WTC11 (cell line): ENCODE measurements at regions not wholly inside any gene's neighbourhood (a gene's known extent, or its start where the extent isn't known, plus 50 kb on each side); places are given as distances from the start of the nearest gene placed in this dataset.

Experiments used
- ATAC-seq: fragments of 200-7000 bp; cut with Tn5 transposase; 2 replicates; pipeline ENCODE4 v1.10.0; 2021; ENCODE audit warnings: mild to moderate bottlenecking, moderate library complexity
- CTCF ChIA-PET: fragments of 300-600 bp; sonication (Branson Sonifier 250); formaldehyde crosslinking; loops from one replicate; lab custom pipeline; 2021; ENCODE audit warnings: antibody characterized with exemption; lab: Charles Lee
- POLR2A ChIA-PET: fragments of 350-600 bp; sonication (Branson Sonifier 250); formaldehyde crosslinking; loops from one replicate; lab custom pipeline; 2021; ENCODE audit warnings: antibody characterized with exemption; lab: Charles Lee
- DNase-seq: peaks from one replicate; pipeline ENCODE4 v3.0.0; 2021; ENCODE audit warnings: low spot score
- H3K27ac Mint-ChIP-seq: 2 replicates; pipeline ENCODE4 v1.8.0; 2021; ENCODE audit warnings: mixed read lengths
- H3K27me3 Mint-ChIP-seq: 2 replicates; pipeline ENCODE4 v1.8.0; 2021; ENCODE audit warnings: low read depth, mild to moderate bottlenecking, moderate library complexity, mixed read lengths
- H3K36me3 Mint-ChIP-seq: 2 replicates; pipeline ENCODE4 v1.8.0; 2021; ENCODE audit warnings: mixed read lengths
- H3K4me1 Mint-ChIP-seq: 2 replicates; pipeline ENCODE4 v1.8.0; 2022; ENCODE audit warnings: mixed read lengths
- H3K4me3 Mint-ChIP-seq: 2 replicates; pipeline ENCODE4 v1.8.0; 2021; ENCODE audit warnings: mild to moderate bottlenecking, moderate library complexity, mixed read lengths
- H3K9me3 Mint-ChIP-seq: 2 replicates; pipeline ENCODE4 v1.8.0; 2021; ENCODE audit warnings: mixed read lengths
- ATF6 ChIP-seq: sonication (generic); formaldehyde crosslinking; IDR thresholded peaks from 2 replicates; pipeline ENCODE4 v1.8.1; 2023; ENCODE audit warnings: mild to moderate bottlenecking, missing genetic modification reagents
- GRHL2 ChIP-seq: fragments of 250-450 bp; sonication (Bioruptor Pico); IDR thresholded peaks from 2 replicates; pipeline ENCODE4 v1.8.0; 2022; ENCODE audit warnings: mild to moderate bottlenecking, moderate library complexity; ENCODE audit not compliant: insufficient replicate concordance, severe bottlenecking
- HMGA2 ChIP-seq: fragments of 250-450 bp; sonication (Bioruptor Pico); IDR thresholded peaks from 2 replicates; pipeline ENCODE4 v1.4.0; 2021; ENCODE audit warnings: mild to moderate bottlenecking, moderate library complexity
- NR1H2 ChIP-seq: sonication (generic); formaldehyde crosslinking; IDR thresholded peaks from 2 replicates; pipeline ENCODE4 v1.9.0; 2021; ENCODE audit warnings: mild to moderate bottlenecking, moderate library complexity, missing genetic modification reagents
- PREB ChIP-seq: sonication (generic); formaldehyde crosslinking; IDR thresholded peaks from 2 replicates; pipeline ENCODE4 v1.8.1; 2022; ENCODE audit warnings: mild to moderate bottlenecking, missing genetic modification reagents, moderate library complexity, borderline replicate concordance
- RELA ChIP-seq: sonication (generic); formaldehyde crosslinking; IDR thresholded peaks from 2 replicates; pipeline ENCODE4 v1.8.1; 2022; ENCODE audit warnings: missing genetic modification reagents, mild to moderate bottlenecking, borderline replicate concordance
- SP1 ChIP-seq: sonication (generic); formaldehyde crosslinking; conservative IDR thresholded peaks from 2 replicates; pipeline ENCODE4 v1.8.1; 2022; ENCODE audit warnings: missing genetic modification reagents
- ZNF232 ChIP-seq: sonication (generic); formaldehyde crosslinking; IDR thresholded peaks from 2 replicates; pipeline ENCODE4 v1.8.0; 2022; ENCODE audit warnings: mild to moderate bottlenecking, missing genetic modification reagents
- ZNF423 ChIP-seq: fragments of 250-450 bp; sonication (Bioruptor Pico); IDR thresholded peaks from 2 replicates; pipeline ENCODE4 v2.1.2; 2022; ENCODE audit warnings: mild to moderate bottlenecking, moderate library complexity
- ZSCAN18 ChIP-seq: fragments of 250-450 bp; sonication (Bioruptor Pico); IDR thresholded peaks from 2 replicates; pipeline ENCODE4 v2.1.2; 2022; ENCODE audit warnings: mild to moderate bottlenecking, moderate library complexity
- TF ChIP-seq, protein P1 (sequence below): sonication (generic); formaldehyde crosslinking; IDR thresholded peaks from 2 replicates; pipeline ENCODE4 v1.8.1; 2023; ENCODE audit warnings: mild to moderate bottlenecking, moderate library complexity, missing genetic modification reagents
- TF ChIP-seq, protein P2 (sequence below): fragments of 250-450 bp; sonication (Bioruptor Pico); conservative IDR thresholded peaks from 2 replicates; pipeline ENCODE4 v1.9.0; 2021; ENCODE audit warnings: mild to moderate bottlenecking
- TF ChIP-seq, protein P3 (sequence below): sonication (generic); formaldehyde crosslinking; conservative IDR thresholded peaks from 2 replicates; pipeline ENCODE4 v1.8.1; 2022; ENCODE audit warnings: mild to moderate bottlenecking, missing genetic modification reagents
- TF ChIP-seq, protein P4 (sequence below): sonication (generic); formaldehyde crosslinking; IDR thresholded peaks from 2 replicates; pipeline ENCODE4 v1.8.1; 2022; ENCODE audit warnings: low read depth, missing genetic modification reagents, borderline replicate concordance

DNA sequence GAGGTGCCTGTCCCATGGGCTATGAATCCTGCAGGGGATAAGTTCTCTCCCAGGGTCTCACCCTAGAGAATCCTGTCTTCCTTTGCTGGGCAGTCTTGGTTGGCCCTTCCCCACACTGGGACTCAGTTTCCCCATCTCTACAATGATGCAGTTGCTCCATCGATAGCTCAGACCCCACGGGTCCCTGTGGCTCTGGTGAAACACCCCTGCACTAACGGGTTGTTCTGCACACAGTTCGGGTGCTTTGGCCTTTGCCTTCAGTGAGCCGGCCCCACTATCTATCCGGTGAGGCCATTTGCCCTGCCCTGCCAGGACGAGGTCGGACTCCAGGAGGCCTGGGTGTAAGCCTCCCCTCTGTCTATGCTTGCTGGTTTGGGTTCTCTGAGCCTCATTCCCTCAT is 76.5 kb upstream of the PCBD1 start:
- Mint-ChIP-seq H3K4me1 (peaks cover 17% of the 10 kb centered on the region), H3K27me3 (peaks cover 11% of the 10 kb centered on the region; the same call in 1 of the 2 replicates), H3K36me3 (no peaks in the 10 kb centered on the region), H3K9me3 (no peaks in the 10 kb centered on the region), H3K4me3 (no peak overlapping the region), H3K27ac (no peak overlapping the region)
- TF ChIP-seq, protein P1, sequence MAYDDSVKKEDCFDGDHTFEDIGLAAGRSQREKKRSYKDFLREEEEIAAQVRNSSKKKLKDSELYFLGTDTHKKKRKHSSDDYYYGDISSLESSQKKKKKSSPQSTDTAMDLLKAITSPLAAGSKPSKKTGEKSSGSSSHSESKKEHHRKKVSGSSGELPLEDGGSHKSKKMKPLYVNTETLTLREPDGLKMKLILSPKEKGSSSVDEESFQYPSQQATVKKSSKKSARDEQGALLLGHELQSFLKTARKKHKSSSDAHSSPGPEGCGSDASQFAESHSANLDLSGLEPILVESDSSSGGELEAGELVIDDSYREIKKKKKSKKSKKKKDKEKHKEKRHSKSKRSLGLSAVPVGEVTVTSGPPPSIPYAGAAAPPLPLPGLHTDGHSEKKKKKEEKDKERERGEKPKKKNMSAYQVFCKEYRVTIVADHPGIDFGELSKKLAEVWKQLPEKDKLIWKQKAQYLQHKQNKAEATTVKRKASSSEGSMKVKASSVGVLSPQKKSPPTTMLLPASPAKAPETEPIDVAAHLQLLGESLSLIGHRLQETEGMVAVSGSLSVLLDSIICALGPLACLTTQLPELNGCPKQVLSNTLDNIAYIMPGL (CRISPR knock-in tag) = no peak
- DNase-seq (no peak), ATAC-seq (no peak)
- CTCF ChIA-PET = no interaction called here
- POLR2A ChIA-PET = no interaction called here

DNA sequence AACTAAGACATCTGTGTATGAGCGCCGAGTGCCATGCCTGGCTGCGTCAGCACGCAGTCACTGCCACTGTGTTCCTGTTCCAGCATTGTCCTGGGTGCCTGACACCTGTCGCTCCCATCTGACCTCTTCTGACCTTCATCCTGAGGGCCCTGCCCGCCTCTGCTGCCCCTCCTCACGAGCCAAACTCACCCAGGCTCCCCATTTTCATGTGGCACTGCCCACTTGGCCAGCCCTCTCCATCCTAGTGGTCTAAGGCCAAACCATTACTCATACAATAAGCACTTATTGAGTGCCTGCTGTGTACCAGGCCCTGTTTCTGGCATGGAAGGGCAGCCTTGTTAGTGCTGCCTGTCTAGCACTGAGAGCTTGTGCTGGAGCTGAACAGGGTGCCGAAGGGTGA is 77.2 kb upstream of the PCBD1 start:
- Mint-ChIP-seq H3K9me3 (no peaks in the 10 kb centered on the region), H3K4me3 (no peak overlapping the region), H3K36me3 (no peaks in the 10 kb centered on the region), H3K27me3 (peaks cover 11% of the 10 kb centered on the region; the same call in 1 of the 2 replicates), H3K4me1 (peaks cover 23% of the 10 kb centered on the region), H3K27ac (no peak overlapping the region)
- DNase-seq (no peak), ATAC-seq (no peak)
- ChIA-PET CTCF (no interaction called here), POLR2A (no interaction called here)
- TF ChIP-seq PREB (CRISPR knock-in tag) (no peak), HMGA2 (CRISPR knock-in tag) (no peak), GRHL2 (CRISPR knock-in tag) (no peak), ZSCAN18 (CRISPR knock-in tag) (no peak), NR1H2 (CRISPR knock-in tag) (no peak), RELA (CRISPR knock-in tag) (no peak), ZNF423 (CRISPR knock-in tag) (no peak), ATF6 (CRISPR knock-in tag) (no peak), SP1 (CRISPR knock-in tag) (no peak), ZNF232 (no peak)
- TF ChIP-seq, protein P2, sequence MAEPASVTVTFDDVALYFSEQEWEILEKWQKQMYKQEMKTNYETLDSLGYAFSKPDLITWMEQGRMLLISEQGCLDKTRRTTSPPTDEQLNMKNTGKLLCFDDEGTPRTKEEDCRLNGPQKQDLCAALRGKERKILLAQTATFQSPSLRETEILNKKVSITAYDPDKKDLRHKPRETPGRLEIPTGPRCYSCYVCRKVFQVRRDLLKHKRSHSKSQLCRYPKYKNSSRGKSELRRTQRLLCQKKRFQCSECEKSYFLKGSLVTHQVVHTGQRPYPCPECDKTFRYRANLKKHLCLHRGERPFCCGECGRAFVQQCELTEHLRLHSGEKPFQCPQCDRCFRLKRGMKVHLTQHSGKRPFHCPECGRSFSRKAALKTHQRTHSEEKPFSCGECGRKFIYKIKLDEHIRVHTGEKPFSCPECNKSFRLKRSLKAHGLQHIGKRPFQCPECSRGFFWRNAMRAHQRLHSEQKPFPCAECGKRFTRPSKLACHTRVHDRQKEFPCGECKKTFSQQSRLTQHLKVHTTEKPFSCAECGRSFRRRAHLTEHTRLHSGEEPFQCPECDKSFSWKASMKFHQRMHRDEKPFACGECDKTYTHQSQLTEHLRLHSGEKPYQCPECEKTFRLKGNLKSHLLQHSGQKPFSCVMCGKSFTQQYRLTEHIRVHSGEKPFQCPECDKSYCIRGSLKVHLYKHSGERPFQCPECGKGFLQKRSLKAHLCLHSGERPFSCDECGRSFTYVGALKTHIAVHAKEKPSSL (CRISPR knock-in tag) = no peak
- TF ChIP-seq, protein P3, sequence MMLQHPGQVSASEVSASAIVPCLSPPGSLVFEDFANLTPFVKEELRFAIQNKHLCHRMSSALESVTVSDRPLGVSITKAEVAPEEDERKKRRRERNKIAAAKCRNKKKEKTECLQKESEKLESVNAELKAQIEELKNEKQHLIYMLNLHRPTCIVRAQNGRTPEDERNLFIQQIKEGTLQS (CRISPR knock-in tag) = no peak
- TF ChIP-seq, protein P4, sequence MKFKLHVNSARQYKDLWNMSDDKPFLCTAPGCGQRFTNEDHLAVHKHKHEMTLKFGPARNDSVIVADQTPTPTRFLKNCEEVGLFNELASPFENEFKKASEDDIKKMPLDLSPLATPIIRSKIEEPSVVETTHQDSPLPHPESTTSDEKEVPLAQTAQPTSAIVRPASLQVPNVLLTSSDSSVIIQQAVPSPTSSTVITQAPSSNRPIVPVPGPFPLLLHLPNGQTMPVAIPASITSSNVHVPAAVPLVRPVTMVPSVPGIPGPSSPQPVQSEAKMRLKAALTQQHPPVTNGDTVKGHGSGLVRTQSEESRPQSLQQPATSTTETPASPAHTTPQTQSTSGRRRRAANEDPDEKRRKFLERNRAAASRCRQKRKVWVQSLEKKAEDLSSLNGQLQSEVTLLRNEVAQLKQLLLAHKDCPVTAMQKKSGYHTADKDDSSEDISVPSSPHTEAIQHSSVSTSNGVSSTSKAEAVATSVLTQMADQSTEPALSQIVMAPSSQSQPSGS = no peak
